Epidermal melanocyte (primary cell): ENCODE measurements at regions not wholly inside any gene's neighbourhood (a gene's known extent, or its start where the extent isn't known, plus 50 kb on each side); places are given as distances from the start of the nearest gene placed in this dataset.
"Not testable (repeated sequence)": the region's sequence is repeated elsewhere in the genome, so short reads cannot be mapped to it uniquely, and the experiment has no call there.

Experiments used
- DNase-seq: peaks from one replicate; pipeline ENCODE4 v3.0.0; 2011; ENCODE audit warnings: low spot score; ENCODE audit not compliant: insufficient read length

DNA sequence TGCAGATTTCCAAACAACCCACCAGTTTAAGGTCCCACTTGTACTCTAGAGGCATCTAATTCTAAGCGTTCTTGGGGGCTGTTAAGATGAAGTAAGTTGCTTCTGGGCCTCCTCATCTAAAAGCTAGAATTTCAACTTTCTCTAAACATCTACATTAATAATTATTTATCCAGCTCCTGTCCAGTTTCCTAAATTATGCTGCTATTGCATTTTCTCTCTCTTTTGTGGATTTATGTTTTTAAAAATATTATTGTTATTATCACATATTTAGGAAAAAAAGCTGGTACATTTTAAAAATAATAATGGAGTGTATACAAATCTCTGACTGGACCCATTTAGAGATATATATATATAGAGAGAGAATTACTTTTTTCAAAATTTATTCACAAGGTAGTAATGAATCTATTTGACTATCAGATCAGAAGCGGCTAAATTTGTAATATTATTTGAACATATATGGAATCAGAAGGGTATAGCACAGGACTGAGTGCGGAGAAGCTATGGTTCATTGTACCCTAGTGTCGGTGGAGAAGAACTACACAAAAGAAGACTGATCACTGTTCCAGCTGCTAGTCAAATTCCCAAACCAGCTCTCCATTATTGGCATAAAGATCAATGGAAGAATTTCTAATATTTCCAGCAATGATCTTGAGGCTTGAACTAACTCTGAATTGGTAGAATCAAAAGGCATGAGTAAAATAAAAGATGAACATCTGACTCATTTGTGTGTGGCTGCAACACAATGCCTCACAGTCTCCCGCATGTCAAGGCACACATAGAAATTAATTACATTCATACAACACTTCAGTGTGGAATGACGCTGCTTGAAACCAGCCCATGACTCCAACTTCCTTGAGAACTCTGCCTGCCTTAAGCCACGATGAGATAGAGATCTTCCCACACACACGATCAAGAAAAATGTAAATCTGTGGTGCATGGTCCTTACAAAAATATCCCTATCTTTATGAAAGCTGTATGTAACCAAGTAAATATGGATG lies 433.4 kb upstream of the OR4E1 start:
- no peak for DNase-seq

DNA sequence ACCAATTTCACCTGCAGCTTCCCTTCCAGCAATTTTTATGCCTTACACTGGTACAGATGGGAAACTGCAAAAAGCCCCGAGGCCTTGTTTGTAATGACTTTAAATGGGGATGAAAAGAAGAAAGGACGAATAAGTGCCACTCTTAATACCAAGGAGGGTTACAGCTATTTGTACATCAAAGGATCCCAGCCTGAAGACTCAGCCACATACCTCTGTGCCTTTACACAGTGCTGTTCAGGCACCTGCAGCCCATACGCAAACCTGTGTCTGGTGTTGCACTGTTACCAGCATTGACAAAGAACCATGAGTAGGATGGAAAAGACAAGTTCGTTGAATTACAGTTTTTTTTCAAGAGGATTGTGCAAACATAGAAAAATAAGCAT lies 432.0 kb upstream of the OR4E1 start:
- no peak for DNase-seq

DNA sequence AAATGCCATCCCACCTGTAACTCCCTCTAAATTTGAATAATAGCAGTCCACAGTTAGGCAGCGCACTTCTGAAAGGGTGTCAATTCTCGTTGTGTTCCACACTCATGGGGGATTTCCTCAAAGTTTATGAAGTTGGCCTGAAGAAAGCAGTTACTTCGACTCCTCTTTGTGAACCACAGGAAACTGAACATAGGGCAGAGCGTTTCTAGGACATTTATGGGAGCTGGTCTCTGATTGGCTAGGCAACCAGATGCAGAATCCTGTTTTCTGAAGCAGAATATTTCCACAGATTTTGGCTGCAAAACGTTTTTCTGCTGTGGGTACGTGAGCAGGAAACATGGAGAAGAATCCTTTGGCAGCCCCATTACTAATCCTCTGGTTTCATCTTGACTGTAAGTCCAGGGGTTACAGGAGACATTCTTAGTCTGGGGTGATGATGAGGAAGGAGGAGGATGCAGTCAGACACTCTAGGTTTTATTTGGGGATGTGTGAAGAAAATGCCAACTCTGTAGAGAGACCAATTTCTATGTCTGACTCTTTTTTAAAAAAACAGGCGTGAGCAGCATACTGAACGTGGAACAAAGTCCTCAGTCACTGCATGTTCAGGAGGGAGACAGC lies 431.5 kb upstream of the OR4E1 start:
- no peak for DNase-seq

DNA sequence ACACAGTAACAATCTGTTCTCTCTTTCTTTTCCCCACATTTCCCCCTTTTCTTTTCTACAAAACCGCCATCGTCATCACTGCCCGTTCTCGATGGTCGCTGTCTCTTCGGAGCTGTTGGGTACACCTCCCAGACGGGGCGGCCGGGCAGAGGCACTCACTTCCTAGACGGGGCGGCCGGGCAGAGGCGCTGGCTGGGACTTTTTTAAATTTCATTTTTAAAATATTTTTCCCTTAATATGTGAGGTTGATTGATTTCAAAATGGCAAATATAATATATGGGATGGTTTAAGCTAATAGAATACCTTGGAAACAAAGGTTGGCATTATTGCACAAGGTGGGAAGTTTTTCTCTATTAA lies 427.1 kb upstream of the OR4E1 start:
- DNase-seq = not testable (repeated sequence)

DNA sequence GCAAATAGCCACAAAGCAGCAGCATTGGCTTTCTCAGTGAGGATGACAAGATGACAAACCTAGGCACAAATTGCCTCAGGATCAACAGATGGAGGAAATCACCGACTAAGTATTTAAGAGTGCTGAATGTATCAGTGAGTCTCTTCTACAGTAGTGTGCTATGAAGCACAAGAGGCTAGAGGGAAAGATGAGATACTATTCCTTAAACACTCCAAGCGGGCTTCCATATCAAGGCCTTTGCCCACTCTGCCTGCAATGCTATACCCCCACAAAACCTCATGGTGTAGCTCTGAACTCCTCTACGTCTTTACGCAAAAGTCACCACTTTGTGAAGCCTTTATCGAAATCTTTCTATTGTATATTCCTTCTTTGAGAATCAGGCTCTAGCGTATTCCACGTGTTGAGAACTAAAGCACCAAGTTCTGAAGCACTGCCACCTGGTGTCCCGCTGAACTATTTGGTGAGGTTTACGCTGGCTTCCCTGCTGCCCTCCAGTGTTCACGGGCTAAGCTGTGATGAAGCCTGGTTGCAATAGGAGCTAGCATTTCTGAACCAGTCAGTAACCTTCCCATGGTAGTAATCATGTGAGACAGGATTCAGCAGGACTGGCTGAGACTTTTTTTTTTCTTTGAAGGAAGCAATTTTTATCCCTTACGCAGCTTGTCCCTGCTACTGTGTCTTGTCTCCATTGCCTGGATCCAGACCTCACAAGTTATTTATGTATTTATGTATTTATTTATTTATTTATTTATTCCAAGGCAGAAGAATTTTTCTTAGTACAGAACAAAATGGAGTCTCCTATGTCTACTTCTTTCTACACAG lies 426.5 kb upstream of the OR4E1 start:
- DNase-seq = no peak

DNA sequence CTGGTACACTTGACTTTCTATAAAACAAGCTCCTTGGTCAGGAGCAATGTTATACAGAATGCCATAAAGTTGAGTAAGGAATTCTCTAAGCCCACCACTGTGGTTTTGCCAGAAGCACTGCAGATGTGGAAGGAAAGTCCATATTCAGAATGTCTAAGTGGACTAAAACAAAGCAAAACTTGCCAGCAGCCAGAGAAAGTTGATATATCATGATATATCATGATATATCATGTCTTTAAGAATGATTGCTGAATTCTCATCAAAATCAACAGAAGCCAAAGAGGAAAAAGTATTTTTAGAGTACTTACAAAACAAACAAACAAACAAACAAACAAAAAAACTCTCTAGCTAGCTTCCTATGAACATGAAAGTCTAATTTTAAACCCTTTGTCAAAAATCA lies 424.8 kb upstream of the OR4E1 start:
- DNase-seq = no peak

DNA sequence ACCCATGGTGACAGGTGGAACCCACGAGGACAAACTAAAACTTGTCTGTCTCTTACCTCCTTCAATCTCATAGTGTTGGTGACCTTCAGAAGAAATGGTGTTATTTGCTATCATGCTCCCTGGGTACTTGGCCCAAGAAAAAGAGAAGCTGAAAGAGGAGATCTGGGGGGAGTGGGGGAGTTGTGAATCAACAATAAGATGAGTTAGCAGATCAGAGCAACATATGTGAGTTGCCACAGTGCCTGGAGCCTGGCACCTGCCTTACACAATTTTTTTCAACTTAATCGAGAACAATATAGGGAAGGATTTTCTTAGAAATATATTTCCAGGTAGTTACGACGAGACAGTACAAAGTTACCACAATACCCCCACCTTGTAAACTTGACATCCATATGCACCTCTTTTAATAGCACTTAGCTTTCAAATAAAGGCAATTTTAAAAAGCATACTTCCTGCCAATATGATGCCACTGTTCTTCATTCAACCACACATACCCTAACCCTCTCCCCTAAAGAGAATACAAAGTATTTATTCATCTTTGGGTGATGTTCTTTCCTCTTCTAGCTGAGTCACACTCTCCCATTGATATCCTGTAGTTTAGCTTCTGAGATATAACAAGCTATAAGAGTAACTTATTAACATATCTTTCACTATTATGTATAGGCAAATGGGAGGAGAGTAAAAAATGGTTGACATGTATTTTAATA lies 424.1 kb upstream of the OR4E1 start:
- no peak for DNase-seq

DNA sequence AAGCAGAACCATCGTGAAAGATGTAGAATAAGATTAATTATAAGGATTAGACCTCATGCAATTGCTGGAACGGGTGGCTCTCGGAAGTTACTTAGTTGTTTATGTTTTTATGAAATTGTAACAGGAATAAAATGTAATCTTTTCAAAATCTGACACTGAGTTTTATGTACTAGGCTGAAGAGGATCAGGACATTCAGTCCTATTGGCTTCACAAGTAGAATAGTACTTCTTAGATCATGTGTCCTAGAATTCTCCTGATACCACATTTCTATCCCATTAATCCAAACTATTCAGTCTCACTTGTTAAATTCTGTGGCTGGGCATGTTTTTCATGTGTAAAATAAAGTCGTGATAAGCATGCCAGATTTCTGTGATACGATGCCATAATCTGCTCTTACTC lies 423.5 kb upstream of the OR4E1 start:
- DNase-seq = no peak

DNA sequence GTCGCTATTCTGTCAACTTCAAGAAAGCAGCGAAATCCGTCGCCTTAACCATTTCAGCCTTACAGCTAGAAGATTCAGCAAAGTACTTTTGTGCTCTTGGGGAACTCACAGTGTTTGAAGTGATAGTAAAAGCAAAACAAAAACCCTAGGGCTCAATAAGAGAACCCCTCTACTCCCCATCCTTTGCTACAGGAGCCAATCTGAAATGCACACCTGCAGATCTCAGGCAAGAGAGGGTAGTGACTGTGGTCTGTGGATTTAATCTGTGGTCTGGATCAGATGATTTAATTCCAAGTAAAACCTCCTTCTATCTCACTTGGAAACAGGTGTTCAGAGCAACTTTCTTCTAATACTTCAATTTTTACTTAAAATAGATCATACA lies 422.9 kb upstream of the OR4E1 start:
- no peak for DNase-seq

DNA sequence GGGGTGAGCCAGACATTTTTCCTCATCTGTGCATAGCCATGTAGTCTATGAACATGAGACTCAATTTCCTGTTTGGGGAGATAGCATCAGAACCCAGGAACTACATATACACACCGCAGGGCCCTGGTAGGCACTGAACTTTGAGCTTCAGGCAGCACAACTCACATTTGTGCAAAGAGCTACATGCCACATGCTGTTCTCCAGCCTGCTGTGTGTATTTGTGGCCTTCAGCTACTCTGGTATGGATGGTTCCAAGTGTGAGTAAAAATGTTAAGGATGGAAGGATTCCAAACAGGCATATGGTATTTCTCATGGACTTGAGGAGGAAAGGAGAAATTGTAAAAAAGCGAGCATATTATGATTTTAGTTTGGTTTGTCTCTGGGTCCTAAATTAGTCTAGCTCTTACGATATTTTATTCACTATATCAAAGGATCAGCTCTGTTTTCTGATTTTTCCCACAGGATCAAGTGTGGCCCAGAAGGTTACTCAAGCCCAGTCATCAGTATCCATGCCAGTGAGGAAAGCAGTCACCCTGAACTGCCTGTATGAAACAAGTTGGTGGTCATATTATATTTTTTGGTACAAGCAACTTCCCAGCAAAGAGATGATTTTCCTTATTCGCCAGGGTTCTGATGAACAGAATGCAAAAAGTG lies 422.4 kb upstream of the OR4E1 start:
- DNase-seq = no peak

DNA sequence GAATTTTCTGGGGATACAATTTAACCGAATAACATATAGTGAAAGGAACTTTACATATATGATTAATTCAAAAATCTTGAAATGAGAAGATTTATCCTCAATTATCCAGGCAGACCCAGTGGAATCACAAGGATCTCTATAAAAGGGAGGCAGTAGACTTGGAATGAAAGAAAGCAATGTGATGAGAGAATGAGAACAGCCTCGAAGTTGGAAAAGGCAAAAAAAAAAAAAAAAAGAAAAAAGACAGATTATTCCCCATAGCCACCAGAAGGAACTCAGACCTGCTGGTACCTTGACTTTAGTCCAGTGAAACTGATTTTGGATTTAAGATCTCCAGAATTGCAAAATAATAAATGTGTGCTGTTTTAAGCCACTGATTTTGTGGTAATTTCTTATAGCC lies 416.3 kb upstream of the OR4E1 start:
- DNase-seq = no peak

DNA sequence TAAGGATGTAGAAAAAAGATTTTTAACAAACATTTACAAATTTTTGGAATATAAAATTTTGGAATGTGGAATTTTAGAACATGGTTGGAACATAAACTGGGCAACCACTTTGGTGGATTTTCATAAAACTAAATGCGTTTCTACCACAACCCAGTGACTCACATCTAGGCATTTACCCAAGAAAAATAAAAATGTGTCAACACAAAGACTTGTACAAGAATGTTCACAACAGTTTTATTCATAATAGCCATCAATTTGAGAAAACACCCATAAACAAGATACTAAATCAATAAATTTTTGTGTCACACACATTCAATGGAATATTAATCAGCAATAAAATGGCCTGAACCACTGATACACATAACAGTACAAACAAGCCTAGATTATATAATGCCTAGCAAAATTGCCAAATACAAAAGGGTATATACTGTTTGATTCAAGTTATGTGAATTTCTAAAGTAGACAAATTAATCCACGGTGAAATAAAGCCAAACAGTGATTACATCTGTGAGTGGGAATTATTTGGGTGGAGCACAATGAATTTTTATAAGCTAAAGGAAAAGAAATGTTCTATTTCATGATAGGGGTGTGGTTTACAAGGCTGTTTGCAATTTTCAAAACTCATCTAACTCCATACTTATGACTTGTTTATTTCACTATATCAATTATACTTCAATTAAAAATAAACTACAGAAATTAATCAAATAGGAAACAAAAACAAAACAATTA lies 415.2 kb upstream of the OR4E1 start:
- no peak for DNase-seq

DNA sequence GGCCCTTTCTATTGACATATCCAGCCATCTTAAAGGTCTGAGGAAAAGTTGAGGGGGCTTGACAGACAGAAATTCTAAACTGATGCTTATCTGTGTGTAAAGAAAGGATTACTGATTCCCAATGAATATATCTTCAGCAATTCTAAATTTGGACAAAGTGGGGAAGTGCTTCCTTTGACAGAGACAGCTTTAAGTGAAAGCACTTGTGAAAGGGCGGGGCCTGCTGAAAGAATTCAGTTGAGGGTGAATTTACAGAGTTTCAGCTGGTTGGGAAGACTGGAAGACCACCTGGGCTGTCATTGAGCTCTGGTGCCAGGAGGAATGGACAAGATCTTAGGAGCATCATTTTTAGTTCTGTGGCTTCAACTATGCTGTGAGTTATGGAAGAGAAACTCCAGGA lies 412.5 kb upstream of the OR4E1 start:
- DNase-seq = no peak

DNA sequence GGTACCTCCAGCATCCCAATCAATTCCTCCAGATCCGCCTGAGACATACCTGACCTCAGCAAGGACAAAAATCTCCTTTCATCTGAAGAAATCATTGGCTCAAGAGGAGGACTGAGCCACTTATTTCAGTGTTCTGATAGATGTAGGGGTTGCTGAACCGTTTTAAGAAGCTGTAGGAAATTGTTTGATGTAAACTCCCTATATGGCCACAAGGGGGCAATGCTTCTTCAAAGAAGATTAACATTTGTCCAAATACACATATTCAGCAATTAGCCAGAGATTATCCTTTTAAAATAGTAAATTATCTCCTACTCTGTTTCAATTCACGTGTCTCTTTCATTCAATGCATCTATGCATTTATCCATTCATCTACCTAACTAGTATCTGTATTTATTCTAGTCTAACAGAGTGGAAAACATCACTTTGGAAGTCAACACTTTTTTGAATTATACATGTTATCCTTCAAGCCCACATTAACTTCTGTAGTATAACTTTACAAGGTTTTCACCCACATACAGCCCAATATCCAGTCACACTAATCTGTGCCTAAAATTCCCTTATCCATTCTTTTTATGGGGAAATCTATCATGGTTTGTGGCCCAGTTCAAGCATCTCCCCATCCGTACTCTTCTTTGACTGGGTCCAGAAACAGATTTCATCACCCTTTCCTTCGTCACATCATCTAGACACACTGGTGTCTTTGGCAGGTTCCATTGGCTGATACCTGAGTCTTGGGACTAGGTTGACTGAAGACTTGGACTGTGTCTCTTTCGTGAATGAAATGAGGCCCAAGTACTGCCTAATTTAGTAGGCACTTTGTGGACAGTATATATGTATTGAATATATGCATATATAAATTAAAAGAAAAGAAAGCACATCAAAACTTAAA lies 411.0 kb upstream of the OR4E1 start:
- no peak for DNase-seq

DNA sequence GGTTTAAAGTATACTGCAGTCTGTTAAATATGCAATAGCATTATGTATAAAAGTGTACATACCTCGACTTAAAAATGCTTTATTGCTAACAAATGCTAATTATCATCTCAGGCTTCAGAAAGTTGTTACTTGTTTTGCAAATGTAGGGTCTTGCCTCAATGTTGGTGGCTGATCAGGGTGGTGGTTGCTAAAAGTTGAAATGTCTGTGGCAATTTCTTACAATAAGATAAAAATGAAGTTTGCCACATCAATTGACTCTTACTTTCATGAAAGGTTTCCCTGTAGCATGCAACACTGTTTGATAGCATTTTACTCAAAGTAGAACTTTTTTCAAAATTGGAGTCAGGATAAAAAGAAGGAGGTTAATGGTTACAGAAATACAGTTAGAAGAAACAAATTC lies 407.7 kb upstream of the OR4E1 start:
- DNase-seq = no peak

DNA sequence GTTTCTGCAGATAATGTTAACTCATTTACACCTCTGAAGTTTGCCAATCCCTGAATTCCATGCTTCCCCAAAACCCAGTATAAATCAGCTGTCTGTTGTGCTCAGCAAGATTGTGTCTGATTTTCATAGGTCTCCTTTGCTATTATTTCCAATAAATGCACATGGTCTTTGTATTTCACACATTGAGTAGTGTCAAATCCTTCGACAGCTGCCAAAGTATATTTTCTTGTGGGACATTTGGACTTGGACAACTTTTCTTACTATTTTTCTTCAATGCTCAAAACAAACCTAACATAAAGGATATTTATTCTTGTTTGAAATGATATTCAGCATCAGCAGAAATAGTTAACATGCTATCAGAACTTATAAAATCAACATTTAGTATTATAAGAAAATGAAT lies 406.1 kb upstream of the OR4E1 start:
- no peak for DNase-seq

DNA sequence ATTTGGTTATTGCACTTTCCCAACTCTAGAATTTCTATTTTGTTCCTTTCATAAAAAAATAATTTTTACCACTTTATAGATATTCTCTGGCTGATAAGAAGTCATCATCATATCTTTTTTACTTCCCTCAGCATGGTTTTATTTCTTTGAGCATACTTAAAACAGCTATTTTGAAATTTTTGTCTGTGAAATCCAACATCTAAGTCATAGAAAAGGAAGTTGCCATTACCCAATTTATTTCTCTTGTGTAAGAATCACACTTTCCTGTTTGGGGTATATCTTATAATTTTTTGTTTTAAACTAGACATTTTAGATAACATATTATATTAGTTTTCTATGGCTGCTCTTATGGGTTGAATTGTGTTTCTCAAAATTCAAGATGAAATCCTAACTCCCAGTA lies 400.2 kb upstream of the OR4E1 start:
- no peak for DNase-seq

DNA sequence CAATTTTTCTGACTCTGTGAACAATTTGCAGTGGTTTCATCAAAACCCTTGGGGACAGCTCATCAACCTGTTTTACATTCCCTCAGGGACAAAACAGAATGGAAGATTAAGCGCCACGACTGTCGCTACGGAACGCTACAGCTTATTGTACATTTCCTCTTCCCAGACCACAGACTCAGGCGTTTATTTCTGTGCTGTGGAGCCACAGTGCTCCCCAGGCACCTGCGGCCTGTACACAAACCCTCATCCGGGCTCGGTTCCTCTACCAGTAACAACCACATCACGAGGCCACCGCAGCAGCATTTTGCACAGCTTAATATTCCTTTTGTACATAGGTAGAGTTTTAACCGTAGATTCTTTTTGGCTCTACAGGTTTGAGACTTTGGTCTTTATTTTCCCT lies 397.4 kb upstream of the OR4E1 start:
- no peak for DNase-seq
